H1 (cell line): ENCODE measurements at regions not wholly inside any gene's neighbourhood (a gene's known extent, or its start where the extent isn't known, plus 50 kb on each side); places are given as distances from the start of the nearest gene placed in this dataset.

ENCODE experiments used
- CTCF ChIA-PET: fragments of 300-600 bp; sonication (Branson Sonifier 250); formaldehyde crosslinking; loops from one replicate; lab custom pipeline; 2021; ENCODE audit not compliant: partially characterized antibody; lab: Charles Lee
- POLR2A ChIA-PET: fragments of 300-600 bp; sonication (Branson Sonifier 250); formaldehyde crosslinking; loops from one replicate; lab custom pipeline; 2021; ENCODE audit warnings: inconsistent platforms; ENCODE audit not compliant: partially characterized antibody; lab: Charles Lee
- DNase-seq, 2 experiments: peaks; one replicate each; pipeline versions ENCODE4 v3.0.0 to v3.0.0-alpha.2; 2010 to 2022; ENCODE audit warnings: low spot score in 2 of 2, low read depth in 1 of 2, mixed read lengths in 1 of 2
- FAIRE-seq: peaks from 2 replicates; lab custom pipeline; 2011; peaks lifted over from hg19 to GRCh38; lab: Jason Lieb, UNC
- H2AFZ ChIP-seq: 2 replicates; pipeline ENCODE4 v1.8.1; 2012; ENCODE audit warnings: low read length, inconsistent platforms
- H2AK5ac ChIP-seq: 2 replicates; pipeline ENCODE4 v1.6.1; 2013; ENCODE audit warnings: low read depth, low read length
- H2BK120ac ChIP-seq: replicated peaks from 2 replicates; pipeline ENCODE3; 2013; ENCODE audit warnings: low read depth, low read length, inconsistent platforms
- H2BK12ac ChIP-seq: 2 replicates; pipeline ENCODE4 v1.6.1; 2013; ENCODE audit warnings: low read depth, low read length
- H2BK15ac ChIP-seq: 2 replicates; pipeline ENCODE4 v1.6.1; 2013; ENCODE audit warnings: low read length
- H2BK20ac ChIP-seq: 2 replicates; pipeline ENCODE4 v1.6.1; 2013; ENCODE audit warnings: low read length
- H2BK5ac ChIP-seq: 2 replicates; pipeline ENCODE4 v1.6.1; 2013; ENCODE audit warnings: low read depth, low read length
- H3K14ac ChIP-seq: 2 replicates; pipeline ENCODE4 v1.6.1; 2013; ENCODE audit warnings: inconsistent platforms; ENCODE audit not compliant: insufficient read length
- H3K18ac ChIP-seq: 2 replicates; pipeline ENCODE4 v1.6.1; 2013; ENCODE audit warnings: low read length; ENCODE audit errors: extremely low read depth
- H3K23ac ChIP-seq: 2 replicates; pipeline ENCODE4 v1.6.1; 2013; ENCODE audit warnings: inconsistent platforms; ENCODE audit not compliant: insufficient read length
- H3K23me2 ChIP-seq: 2 replicates; pipeline ENCODE4 v1.6.1; 2013; ENCODE audit warnings: low read depth, low read length
- H3K27ac ChIP-seq: 2 replicates; pipeline ENCODE4 v1.6.1; 2011; ENCODE audit warnings: low read depth, low read length, inconsistent platforms
- H3K27me3 ChIP-seq, 4 experiments: replicated peaks in 1 of 4; 1 replicate in 1 of 4; 2 replicates in 3 of 4; pipeline versions ENCODE4 v1.6.1 to v1.8.1; 2011 to 2013; ENCODE audit warnings: low read length in 3 of 4, mild to moderate bottlenecking in 3 of 4, inconsistent platforms in 2 of 4, mixed read lengths in 2 of 4, moderate library complexity in 1 of 4; ENCODE audit not compliant: control insufficient read depth in 3 of 4, insufficient read depth in 3 of 4; ENCODE audit errors: extremely low read depth in 1 of 4
- H3K36me3 ChIP-seq, 4 experiments: 2 replicates each; pipeline versions ENCODE4 v1.6.1 to v1.8.1; 2011 to 2013; ENCODE audit warnings: mild to moderate bottlenecking in 4 of 4, low read length in 3 of 4, moderate library complexity in 2 of 4, control low read depth in 1 of 4, inconsistent platforms in 1 of 4; ENCODE audit not compliant: insufficient read depth in 4 of 4, control insufficient read depth in 2 of 4
- H3K4ac ChIP-seq: replicated peaks from 2 replicates; pipeline ENCODE3; 2013; ENCODE audit warnings: low read length, low read depth, mixed read lengths, inconsistent platforms; ENCODE audit not compliant: insufficient read length
- H3K4me1 ChIP-seq, 4 experiments: replicated peaks in 1 of 4; 1 replicate in 1 of 4; 2 replicates in 3 of 4; pipeline versions ENCODE4 v1.6.1 to v1.8.1; 2011 to 2013; ENCODE audit warnings: low read length in 3 of 4, inconsistent platforms in 2 of 4, mixed read lengths in 1 of 4; ENCODE audit not compliant: insufficient read depth in 4 of 4, control insufficient read depth in 3 of 4
- H3K4me2 ChIP-seq, 2 experiments: 2 replicates each; pipeline versions ENCODE4 v1.6.1 to v1.8.1; 2011 to 2013; ENCODE audit warnings: low read depth in 2 of 2, low read length in 2 of 2, control low read depth in 1 of 2, inconsistent platforms in 1 of 2, mild to moderate bottlenecking in 1 of 2; ENCODE audit not compliant: insufficient read depth in 1 of 2
- H3K4me3 ChIP-seq, 4 experiments: fragments of 200-600, 300-600 bp in 1 of 4; sonication (generic), shearing (Covaris generic), sonication (Bioruptor Twin) in 1 of 4; 2 replicates each; pipeline versions ENCODE4 v1.5.1 to v1.8.1; 2011 to 2016; ENCODE audit warnings: low read length in 4 of 4, low read depth in 3 of 4, control low read depth in 2 of 4, inconsistent platforms in 2 of 4, mild to moderate bottlenecking in 2 of 4, mixed read lengths in 1 of 4, moderate library complexity in 1 of 4; ENCODE audit not compliant: insufficient read depth in 2 of 4; ENCODE audit errors: extremely low read depth in 1 of 4
- H3K56ac ChIP-seq: replicated peaks from 2 replicates; pipeline ENCODE3; 2013; ENCODE audit warnings: low read depth, mild to moderate bottlenecking, mixed read lengths, low read length, inconsistent platforms; ENCODE audit not compliant: insufficient read length
- H3K79me1 ChIP-seq: 2 replicates; pipeline ENCODE4 v1.6.1; 2013; ENCODE audit warnings: low read depth, low read length, control low read depth
- H3K79me2 ChIP-seq, 2 experiments: 2 replicates each; pipeline versions ENCODE4 v1.6.1 to v1.8.1; 2012 to 2013; ENCODE audit warnings: low read length in 2 of 2, mild to moderate bottlenecking in 2 of 2, inconsistent platforms in 1 of 2; ENCODE audit not compliant: insufficient read depth in 2 of 2, control insufficient read depth in 1 of 2
- H3K9ac ChIP-seq, 4 experiments: replicated peaks in 1 of 4; 1 replicate in 1 of 4; 2 replicates in 3 of 4; pipeline versions ENCODE4 v1.6.1 to v1.8.1; 2011 to 2013; ENCODE audit warnings: low read depth in 3 of 4, low read length in 3 of 4, control low read depth in 2 of 4, mild to moderate bottlenecking in 2 of 4, moderate library complexity in 2 of 4, inconsistent platforms in 1 of 4; ENCODE audit errors: extremely low read depth in 1 of 4
- H3K9me3 ChIP-seq, 2 experiments: 2 replicates each; pipeline versions ENCODE4 v1.6.1 to v1.8.1; 2012 to 2013; ENCODE audit warnings: mild to moderate bottlenecking in 2 of 2, moderate library complexity in 2 of 2, control low read depth in 1 of 2, inconsistent platforms in 1 of 2, low read depth in 1 of 2, low read length in 1 of 2, mixed read lengths in 1 of 2; ENCODE audit not compliant: insufficient read depth in 2 of 2
- H4K20me1 ChIP-seq, 2 experiments: replicated peaks in 1 of 2; 2 replicates each; pipeline versions ENCODE3 to v1.8.1; 2011 to 2013; ENCODE audit warnings: inconsistent platforms in 2 of 2, low read length in 2 of 2, mild to moderate bottlenecking in 1 of 2; ENCODE audit not compliant: insufficient read depth in 2 of 2, control insufficient read depth in 1 of 2
- H4K5ac ChIP-seq: 2 replicates; pipeline ENCODE4 v1.6.1; 2013; ENCODE audit warnings: low read length, low read depth, mixed read lengths, inconsistent platforms; ENCODE audit not compliant: insufficient read length
- H4K8ac ChIP-seq: 2 replicates; pipeline ENCODE4 v1.8.0; 2013; ENCODE audit warnings: mild to moderate bottlenecking, moderate library complexity, low read length, inconsistent platforms; ENCODE audit not compliant: insufficient read depth; ENCODE audit errors: extremely low read depth
- H4K91ac ChIP-seq: replicated peaks from 2 replicates; pipeline ENCODE3; 2013; ENCODE audit warnings: low read length, mixed read lengths, inconsistent platforms; ENCODE audit not compliant: insufficient read length
- POLR2AphosphoS5 ChIP-seq: IDR thresholded peaks from 2 replicates; pipeline ENCODE4 v1.6.1; 2011; ENCODE audit warnings: low read depth, low read length
- YY1 ChIP-seq: IDR thresholded peaks from 2 replicates; pipeline ENCODE4 v1.6.1; 2011; ENCODE audit warnings: low read depth, mild to moderate bottlenecking, low read length
- WGBS, 2 experiments: shearing (Covaris generic) in 1 of 2; methylation state at CpG; one replicate each; pipeline versions ENCODE4 v1.1.6 to v1.1.7; 2013 to 2015; ENCODE audit warnings: low lambda C conversion rate in 2 of 2, mixed read lengths in 2 of 2, inconsistent platforms in 1 of 2, low coverage in 1 of 2, missing lambda C conversion rate in 1 of 2; ENCODE audit not compliant: insufficient replicate concordance in 2 of 2, insufficient coverage in 1 of 2, insufficient read length in 1 of 2; ENCODE audit errors: extremely low coverage in 1 of 2, missing lambda C conversion rate in 1 of 2; 5-methylcytosine and 5-hydroxymethylcytosine counted together

DNA sequence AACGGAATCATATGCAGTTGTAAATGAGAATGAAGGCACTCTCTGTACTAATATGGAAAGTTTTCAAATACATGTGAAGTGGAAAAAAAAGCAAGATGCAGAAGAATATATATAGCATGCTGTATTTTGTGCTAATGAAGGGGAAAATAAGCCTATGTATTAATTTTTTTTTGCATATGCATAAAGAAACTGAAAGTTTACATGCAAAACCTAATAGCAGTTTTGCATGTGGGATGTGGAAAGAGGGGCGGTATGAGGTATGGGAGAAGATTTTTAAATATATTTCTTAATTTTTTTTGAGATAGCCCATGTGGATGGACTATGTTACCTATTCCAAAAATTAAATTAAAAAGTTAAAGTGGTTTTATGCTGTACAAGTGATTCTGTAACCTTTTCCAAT, 83.7 kb upstream of the IL12B start:
- Histone ChIP-seq H4K8ac (no peak overlapping the region), H2BK12ac (no peak overlapping the region), H4K91ac (no peak overlapping the region), H3K23me2 (no peaks in the 10 kb centered on the region), H3K9me3 (no peaks in the 10 kb centered on the region), H2BK20ac (no peak overlapping the region), H3K27ac (no peak overlapping the region), H4K20me1 (no peaks in the 10 kb centered on the region), H2BK120ac (no peak overlapping the region), H2BK15ac (no peak overlapping the region), H3K9ac (no peak overlapping the region), H2AK5ac (no peak overlapping the region), H2BK5ac (no peak overlapping the region), H3K79me1 (no peaks in the 10 kb centered on the region), H3K4me1 (peaks cover 0 to 5% (median 3%) of the 10 kb centered on the region in 4 experiments; a peak in 3 of 7 replicates), H3K14ac (no peak overlapping the region), H3K4me2 (no peak overlapping the region), H3K23ac (no peak overlapping the region), H2AFZ (no peak overlapping the region), H3K18ac (no peak overlapping the region), H3K27me3 (no peaks in the 10 kb centered on the region), H3K4ac (no peak overlapping the region), H3K79me2 (no peaks in the 10 kb centered on the region), H3K56ac (no peak overlapping the region), H3K4me3 (no peak overlapping the region), H3K36me3 (no peaks in the 10 kb centered on the region), H4K5ac (no peak overlapping the region)
- TF ChIP-seq YY1 (no peak), POLR2AphosphoS5 (no peak)
- DNase-seq: no peak
- FAIRE-seq: no peak
- CTCF ChIA-PET: interaction anchor here (1.5 kb wide), 1 partner anchor 82 kb away, joined by 5 read pairs; no protein-coding TSS in a partner anchor
- WGBS, 2 experiments: 92% methylated on average over 2 of the region's 2 CpGs; no CpG with 5 or more reads in 1 of the 2 experiments
- POLR2A ChIA-PET: no interaction called here
